ENCODE measurements at regions not wholly inside any gene's neighbourhood (a gene's known extent, or its start where the extent isn't known, plus 50 kb on each side); places are given as distances from the start of the nearest gene placed in this dataset.

GRCh38 chr2:2765176-2765800 lies 434.2 kb upstream of the MYT1L start:
- H2AFZ ChIP-seq (ENCODE audit: low read depth, low read length, severe bottlenecking) = no peak overlapping the region
- no peaks in the 10 kb centered on the region for H3F3A ChIP-seq (ENCODE audit: insufficient read depth)
- H3K36me3 ChIP-seq (ENCODE audit: low read length) = no peaks in the 10 kb centered on the region
- no peak overlapping the region for H3K4me3 ChIP-seq (ENCODE audit: insufficient read depth, low read length, poor library complexity, severe bottlenecking)
- no peaks in the 10 kb centered on the region for H4K20me1 ChIP-seq (ENCODE audit: low read depth, low read length)
- no peak overlapping the region for H3K27ac ChIP-seq (ENCODE audit: low read depth, low read length)
- H3K79me2 ChIP-seq (ENCODE audit: insufficient read depth, low read length) = no peaks in the 10 kb centered on the region
- H3K9ac ChIP-seq (ENCODE audit: low read length) = no peak overlapping the region
- H3K9me2 ChIP-seq (replicated peaks; ENCODE audit: insufficient read depth, low read length) = no peaks in the 10 kb centered on the region
- H3K4me2 ChIP-seq (ENCODE audit: low read depth, low read length, poor library complexity, severe bottlenecking) = no peak overlapping the region
- no peaks in the 10 kb centered on the region for H3K9me3 ChIP-seq (ENCODE audit: insufficient read depth, low read length)
- no peaks in the 10 kb centered on the region for H3K27me3 ChIP-seq (ENCODE audit: low read length)
- TF ChIP-seq CTCF (IDR thresholded peaks at IDR 0.05; ENCODE audit: insufficient read depth, low read length, poor library complexity, severe bottlenecking) (no peak), EZH2phosphoT487 (conservative IDR thresholded peaks at IDR 0.05; ENCODE audit: low read length) (no peak)

GRCh38 chr2:2764739-2765138 lies 433.7 kb upstream of the MYT1L start:
- Histone ChIP-seq H3K4me3 (ENCODE audit: insufficient read depth, low read length, poor library complexity, severe bottlenecking) (no peak overlapping the region), H3K27ac (ENCODE audit: low read depth, low read length) (no peak overlapping the region), H4K20me1 (ENCODE audit: low read depth, low read length) (no peaks in the 10 kb centered on the region), H3K4me2 (ENCODE audit: low read depth, low read length, poor library complexity, severe bottlenecking) (no peak overlapping the region), H3K27me3 (ENCODE audit: low read length) (no peaks in the 10 kb centered on the region), H3K9me2 (replicated peaks; ENCODE audit: insufficient read depth, low read length) (no peaks in the 10 kb centered on the region), H2AFZ (ENCODE audit: low read depth, low read length, severe bottlenecking) (no peak overlapping the region), H3K36me3 (ENCODE audit: low read length) (no peaks in the 10 kb centered on the region), H3F3A (ENCODE audit: insufficient read depth) (no peaks in the 10 kb centered on the region), H3K9ac (ENCODE audit: low read length) (no peak overlapping the region), H3K79me2 (ENCODE audit: insufficient read depth, low read length) (no peaks in the 10 kb centered on the region), H3K9me3 (ENCODE audit: insufficient read depth, low read length) (no peaks in the 10 kb centered on the region)
- no peak for TF ChIP-seq CTCF (IDR thresholded peaks at IDR 0.05; ENCODE audit: insufficient read depth, low read length, poor library complexity, severe bottlenecking)
- TF ChIP-seq EZH2phosphoT487 (conservative IDR thresholded peaks at IDR 0.05; ENCODE audit: low read length) = no peak

- Histone ChIP-seq H3K4me3 (ENCODE audit: insufficient read depth, low read length, poor library complexity, severe bottlenecking) (no peak overlapping the region), H3F3A (ENCODE audit: insufficient read depth) (no peaks in the 10 kb centered on the region), H3K27me3 (ENCODE audit: low read length) (no peaks in the 10 kb centered on the region), H4K20me1 (ENCODE audit: low read depth, low read length) (no peaks in the 10 kb centered on the region), H3K9ac (ENCODE audit: low read length) (no peak overlapping the region), H3K27ac (ENCODE audit: low read depth, low read length) (no peak overlapping the region), H3K4me2 (ENCODE audit: low read depth, low read length, poor library complexity, severe bottlenecking) (no peak overlapping the region), H3K79me2 (ENCODE audit: insufficient read depth, low read length) (no peaks in the 10 kb centered on the region), H3K9me3 (ENCODE audit: insufficient read depth, low read length) (no peaks in the 10 kb centered on the region), H3K36me3 (ENCODE audit: low read length) (no peaks in the 10 kb centered on the region), H2AFZ (ENCODE audit: low read depth, low read length, severe bottlenecking) (no peak overlapping the region), H3K9me2 (replicated peaks; ENCODE audit: insufficient read depth, low read length) (no peaks in the 10 kb centered on the region)
- TF ChIP-seq EZH2phosphoT487 (conservative IDR thresholded peaks at IDR 0.05; ENCODE audit: low read length) = no peak
- TF ChIP-seq CTCF (IDR thresholded peaks at IDR 0.05; ENCODE audit: insufficient read depth, low read length, poor library complexity, severe bottlenecking) = no peak
These were observed 432.9 kb upstream of the MYT1L start for GRCh38 chr2:2764001-2764355.

Measured in SU-DHL-6 (cell line).